Heart right ventricle (tissue), 16 donors: ENCODE measurements at regions not wholly inside any gene's neighbourhood (a gene's known extent, or its start where the extent isn't known, plus 50 kb on each side); places are given as distances from the start of the nearest gene placed in this dataset.

Experiments used
- ATAC-seq, 8 donors: fragments of 200-7000 bp; cut with Tn5 transposase; one replicate each; pipeline ENCODE4 v1.9.1; 2020; ENCODE audit warnings: mild to moderate bottlenecking in 8 of 8, moderate library complexity in 8 of 8, moderate number of reproducible peaks in 1 of 8
- DNase-seq, 2 donors: peaks; one replicate each; pipeline ENCODE4 v3.0.0-alpha.2; 2020
- H3K27ac ChIP-seq, 10 donors: fragments of 200-600 bp; sonication (generic) in 2 of 10; one replicate each; pipeline versions ENCODE4 v1.5.0 to v1.8.0; 2020 to 2022; ENCODE audit warnings: mild to moderate bottlenecking in 3 of 10
- H3K27me3 ChIP-seq, 7 donors: fragments of 200-600 bp; one replicate each; pipeline ENCODE4 v1.8.0; 2021 to 2022; ENCODE audit warnings: mild to moderate bottlenecking in 2 of 7
- H3K36me3 ChIP-seq, 9 donors: fragments of 200-600 bp; sonication (generic) in 1 of 9; one replicate each; pipeline versions ENCODE4 v1.5.0 to v1.8.0; 2020 to 2022; ENCODE audit warnings: mild to moderate bottlenecking in 2 of 9
- H3K4me1 ChIP-seq, 9 donors: fragments of 200-600 bp; sonication (generic) in 1 of 9; one replicate each; pipeline versions ENCODE4 v1.5.0 to v1.8.0; 2020 to 2022; ENCODE audit warnings: mild to moderate bottlenecking in 4 of 9
- H3K4me3 ChIP-seq, 10 donors: fragments of 200-600 bp; sonication (generic) in 2 of 10; one replicate each; pipeline versions ENCODE4 v1.5.0 to v1.8.0; 2020 to 2022; ENCODE audit warnings: mild to moderate bottlenecking in 7 of 10, moderate library complexity in 2 of 10
- H3K9me3 ChIP-seq, 11 donors: fragments of 200-600 bp in 10 of 11; sonication (generic) in 2 of 11; one replicate each; pipeline versions ENCODE4 v1.5.0 to v1.8.0; 2013 to 2022; ENCODE audit warnings: mild to moderate bottlenecking in 2 of 11, control low read depth in 1 of 11, moderate library complexity in 1 of 11
- CTCF ChIP-seq, 9 donors: fragments of 200-600 bp; sonication (generic) in 2 of 9; IDR thresholded peaks; one replicate each; pipeline versions ENCODE4 v1.5.0 to v1.8.0; 2021 to 2022; ENCODE audit warnings: antibody characterized with exemption in 9 of 9, mild to moderate bottlenecking in 5 of 9, moderate library complexity in 1 of 9
- WGBS, 2 donors: extraction: QIAGEN DNeasy Blood & Tissue Kit; methylation state at CpG; one replicate each; pipeline ENCODE4 v1.1.7; 2013; ENCODE audit warnings: inconsistent platforms in 1 of 2; 5-methylcytosine and 5-hydroxymethylcytosine counted together
- intact Hi-C, 10 donors: fragments of 100-400 bp; cut with DNase I; formaldehyde crosslinking; loops; one replicate each; pipeline versions ENCODE4 v1.11.1 to v1.14.2; 2022
- donor health status: Arrhythmogenic right ventricular cardiomyopathy.
- donor health status: ischemic (EF 13 %, LVEDD 7.1; RV severe dilation, severe dysfunction).
- donor health status: healthy with polysubstance abuse.
- donor health status: DM: no; HTN: yes; CAD: no.
- donor health status: DM: no; HTN: no; CAD: no.
- donor health status: ischemic (EF 25% LVEDD 6.9; RV normal size, moderate dysfunction).
- donor health status: ischemic (EF 25% LVEDD 5.7; RV mildly dilated, moderate dysfunction).
- donor health status: healthy.
- donor health status: DM: yes; HTN: yes; CAD: no.
- donor health status: Ischemic cardiomyopathy.
- donor health status: ischemic (EF 35%, LVEDD 5.7; RV mildly dilated, moderate dysfunction).
- donor health status: nonischemic (EF 11% LVEDD 7.7; RV severe dilation, severe dysfunction).
- donor health status: DM: yes; HTN: yes; CAD: no.
- donor health status: PGD.
- donor health status: ischemic (EF 29% LVEDD 5.4; RV normal size, mild dysfunction).
- donor health status: nonischemic (EF 23%, LVEDD 6.1; RV moderate dilation, normal function).

- intact Hi-C loops: no loop called here
- Histone ChIP-seq H3K27ac (no peak overlapping the region), H3K4me3 (no peak overlapping the region), H3K36me3 (no peaks in the 10 kb centered on the region), H3K4me1 (no peaks in the 10 kb centered on the region), H3K27me3 (no peaks in the 10 kb centered on the region), H3K9me3 (peaks cover 0 to 13% (median 0%) of the 10 kb centered on the region in 11 donors)
- no peak for DNase-seq
- 67 to 85% methylated on average over 5 of the region's 5 CpGs for WGBS, 2 donors
- no peak for TF ChIP-seq CTCF (IDR thresholded peaks at IDR 0.05)
- no peak for ATAC-seq
Observed at GRCh38 chr14:66224492-66225178, 261.5 kb upstream of the CCDC196 start.

GRCh38 chr14:66225337-66225736, 260.8 kb upstream of the CCDC196 start:
- H3K27me3 ChIP-seq: no peaks in the 10 kb centered on the region
- intact Hi-C loops: no loop called here
- no peak for TF ChIP-seq CTCF (IDR thresholded peaks at IDR 0.05)
- no peak for ATAC-seq
- H3K9me3 ChIP-seq: peaks cover 0 to 13% (median 0%) of the 10 kb centered on the region in 11 donors
- H3K27ac ChIP-seq: no peak overlapping the region
- no peaks in the 10 kb centered on the region for H3K4me1 ChIP-seq
- no peaks in the 10 kb centered on the region for H3K36me3 ChIP-seq
- no peak for DNase-seq
- H3K4me3 ChIP-seq: no peak overlapping the region

GRCh38 chr14:66228267-66228970, 257.8 kb upstream of the CCDC196 start:
- intact Hi-C loops: no loop called here
- 90 to 91% methylated on average over 3 of the region's 3 CpGs for WGBS, 2 donors
- Histone ChIP-seq H3K36me3 (no peaks in the 10 kb centered on the region), H3K4me3 (no peak overlapping the region), H3K27me3 (peaks cover 0 to 17% (median 0%) of the 10 kb centered on the region in 7 donors), H3K27ac (no peak overlapping the region), H3K4me1 (no peaks in the 10 kb centered on the region), H3K9me3 (peaks cover 0 to 13% (median 0%) of the 10 kb centered on the region in 11 donors)
- ATAC-seq: no peak
- no peak for DNase-seq
- no peak for TF ChIP-seq CTCF (IDR thresholded peaks at IDR 0.05)

- intact Hi-C loops: no loop called here
- H3K36me3 ChIP-seq: no peaks in the 10 kb centered on the region
- H3K4me1 ChIP-seq: no peaks in the 10 kb centered on the region
- H3K27me3 ChIP-seq: peaks cover 0 to 34% (median 0%) of the 10 kb centered on the region in 7 donors
- ATAC-seq (no peak), DNase-seq (no peak)
- H3K27ac ChIP-seq: no peak overlapping the region
- TF ChIP-seq CTCF (IDR thresholded peaks at IDR 0.05): no peak
- no peak overlapping the region for H3K4me3 ChIP-seq
- WGBS, 2 donors: 39 to 42% methylated on average over 4 of the region's 4 CpGs
- H3K9me3 ChIP-seq: peaks cover 0 to 13% (median 0%) of the 10 kb centered on the region in 11 donors
Observed at GRCh38 chr14:66231820-66232219, 254.4 kb upstream of the CCDC196 start.
